Tibial nerve (tissue), 4 donors: ENCODE measurements at regions not wholly inside any gene's neighbourhood (a gene's known extent, or its start where the extent isn't known, plus 50 kb on each side); places are given as distances from the start of the nearest gene placed in this dataset.

Source experiments
- DNase-seq, 2 donors: peaks; one replicate each; pipeline ENCODE4 v3.0.0-alpha.2; 2019; ENCODE audit warnings: low spot score in 2 of 2
- H3K27ac ChIP-seq, 4 donors: fragments of 200-600 bp; sonication (generic) in 3 of 4; one replicate each; pipeline ENCODE4 v1.5.1; 2017 to 2019; ENCODE audit warnings: mild to moderate bottlenecking in 1 of 4
- H3K27me3 ChIP-seq, 2 donors: fragments of 200-600 bp; sonication (generic) in 1 of 2; one replicate each; pipeline versions ENCODE4 v1.5.1 to v1.6.0; 2017 to 2019
- H3K36me3 ChIP-seq, 3 donors: fragments of 200-600 bp; sonication (generic); one replicate each; pipeline ENCODE4 v1.5.1; 2018 to 2019
- H3K4me1 ChIP-seq, 4 donors: fragments of 200-600 bp; sonication (generic) in 3 of 4; one replicate each; pipeline ENCODE4 v1.5.1; 2017 to 2019
- H3K4me3 ChIP-seq, 4 donors: fragments of 200-600 bp; sonication (generic) in 3 of 4; one replicate each; pipeline ENCODE4 v1.5.1; 2017 to 2019; ENCODE audit warnings: mild to moderate bottlenecking in 1 of 4, moderate library complexity in 1 of 4
- H3K9me3 ChIP-seq, 4 donors: fragments of 200-600 bp; sonication (generic) in 3 of 4; one replicate each; pipeline ENCODE4 v1.5.1; 2017 to 2019
- EP300 ChIP-seq, 2 donors: sonication (generic); formaldehyde crosslinking; IDR thresholded peaks; one replicate each; pipeline ENCODE4 v1.6.1; 2017; ENCODE audit warnings: antibody characterized with exemption in 2 of 2, mild to moderate bottlenecking in 1 of 2
- POLR2A ChIP-seq, 2 donors: fragments of 450-650 bp; IDR thresholded peaks; one replicate each; pipeline ENCODE4 v1.6.1; 2017; ENCODE audit warnings: antibody characterized with exemption in 2 of 2, mild to moderate bottlenecking in 2 of 2, moderate library complexity in 2 of 2
- WGBS, 2 donors: methylation state at CpG; one replicate each; pipeline ENCODE4 v1.1.5; 2018; 5-methylcytosine and 5-hydroxymethylcytosine counted together
- TF ChIP-seq, protein P1 (sequence below), 5 experiments: fragments of 200-600 bp in 3 of 5; fragments of 450-650 bp in 2 of 5; sonication (generic) in 3 of 5; IDR thresholded peaks; one replicate each; pipeline ENCODE4 v1.5.1; 2016 to 2019; ENCODE audit warnings: antibody characterized with exemption in 5 of 5, mild to moderate bottlenecking in 3 of 5, moderate library complexity in 2 of 5

DNA sequence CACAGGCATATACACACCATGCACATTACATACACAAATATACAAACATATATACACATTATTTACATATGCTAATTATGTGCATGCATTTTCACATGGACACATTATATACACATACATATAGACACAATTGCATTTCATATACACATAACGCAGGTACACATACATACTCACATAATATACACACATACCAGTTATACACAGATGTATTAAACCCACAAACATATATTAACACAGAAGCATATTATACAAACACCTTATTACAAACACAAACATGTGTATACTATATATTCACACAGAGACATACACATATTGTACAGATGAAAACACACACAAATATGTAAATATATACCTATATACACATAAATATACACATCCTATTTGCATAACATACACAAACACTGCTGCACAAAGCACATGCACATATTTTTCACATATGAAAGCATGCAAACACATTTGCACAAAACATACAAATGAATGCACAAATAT lies 140.2 kb downstream of the VEGFA start:
- WGBS, 2 donors: 91 to 98% methylated on average over 1 of the region's 1 CpG
- no peaks in the 10 kb centered on the region for H3K9me3 ChIP-seq
- H3K36me3 ChIP-seq: no peaks in the 10 kb centered on the region
- no peak overlapping the region for H3K4me3 ChIP-seq
- DNase-seq: no peak
- TF ChIP-seq, protein P1, sequence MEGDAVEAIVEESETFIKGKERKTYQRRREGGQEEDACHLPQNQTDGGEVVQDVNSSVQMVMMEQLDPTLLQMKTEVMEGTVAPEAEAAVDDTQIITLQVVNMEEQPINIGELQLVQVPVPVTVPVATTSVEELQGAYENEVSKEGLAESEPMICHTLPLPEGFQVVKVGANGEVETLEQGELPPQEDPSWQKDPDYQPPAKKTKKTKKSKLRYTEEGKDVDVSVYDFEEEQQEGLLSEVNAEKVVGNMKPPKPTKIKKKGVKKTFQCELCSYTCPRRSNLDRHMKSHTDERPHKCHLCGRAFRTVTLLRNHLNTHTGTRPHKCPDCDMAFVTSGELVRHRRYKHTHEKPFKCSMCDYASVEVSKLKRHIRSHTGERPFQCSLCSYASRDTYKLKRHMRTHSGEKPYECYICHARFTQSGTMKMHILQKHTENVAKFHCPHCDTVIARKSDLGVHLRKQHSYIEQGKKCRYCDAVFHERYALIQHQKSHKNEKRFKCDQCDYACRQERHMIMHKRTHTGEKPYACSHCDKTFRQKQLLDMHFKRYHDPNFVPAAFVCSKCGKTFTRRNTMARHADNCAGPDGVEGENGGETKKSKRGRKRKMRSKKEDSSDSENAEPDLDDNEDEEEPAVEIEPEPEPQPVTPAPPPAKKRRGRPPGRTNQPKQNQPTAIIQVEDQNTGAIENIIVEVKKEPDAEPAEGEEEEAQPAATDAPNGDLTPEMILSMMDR (IDR thresholded peaks at IDR 0.05): no peak
- TF ChIP-seq POLR2A (IDR thresholded peaks at IDR 0.05) (no peak), EP300 (IDR thresholded peaks at IDR 0.05) (no peak)
- H3K4me1 ChIP-seq: no peaks in the 10 kb centered on the region
- H3K27ac ChIP-seq: no peak overlapping the region
- no peaks in the 10 kb centered on the region for H3K27me3 ChIP-seq

DNA sequence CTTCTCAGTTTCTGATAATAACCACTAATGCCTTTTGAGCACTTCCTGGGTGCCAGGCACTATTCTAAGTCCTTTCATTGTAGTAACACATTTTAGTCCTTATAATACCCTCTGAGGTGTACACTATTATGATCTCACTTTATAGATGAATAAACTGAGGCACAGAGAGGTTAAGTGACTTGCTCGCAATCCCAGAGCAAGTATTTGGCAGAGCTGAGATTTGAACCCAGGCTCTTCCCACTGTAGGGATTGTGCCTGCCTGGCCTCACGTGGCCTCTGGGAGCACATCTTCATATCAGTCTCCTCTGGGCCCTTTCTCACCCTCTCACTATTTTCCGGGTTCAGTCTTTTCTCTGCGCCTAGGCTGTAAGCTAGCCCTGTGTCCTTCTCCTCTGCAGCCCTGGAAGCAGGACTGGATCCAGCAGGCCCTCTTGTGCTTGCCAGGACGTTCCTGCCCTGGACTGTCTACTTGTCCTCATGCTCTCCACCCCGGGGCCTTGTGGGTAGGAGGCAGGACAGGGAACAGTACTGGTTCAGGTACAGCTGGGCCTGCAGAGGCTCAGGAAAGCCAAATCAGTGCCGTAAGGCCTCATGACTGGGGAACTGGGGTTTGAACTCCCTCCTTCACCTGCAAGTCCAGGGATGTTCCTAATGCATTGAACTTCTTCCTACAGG lies 139.6 kb downstream of the VEGFA start:
- H3K27ac ChIP-seq: no peak overlapping the region
- H3K4me3 ChIP-seq: no peak overlapping the region
- peaks cover 0 to 1% (median 0%) of the 10 kb centered on the region in 4 donors for H3K4me1 ChIP-seq
- TF ChIP-seq, protein P1 (IDR thresholded peaks at IDR 0.05): no peak
- H3K27me3 ChIP-seq: no peaks in the 10 kb centered on the region
- WGBS, 2 donors: 83 to 94% methylated on average over 4 to 7 of the region's 7 CpGs
- no peaks in the 10 kb centered on the region for H3K9me3 ChIP-seq
- DNase-seq: no peak
- H3K36me3 ChIP-seq: no peaks in the 10 kb centered on the region

DNA sequence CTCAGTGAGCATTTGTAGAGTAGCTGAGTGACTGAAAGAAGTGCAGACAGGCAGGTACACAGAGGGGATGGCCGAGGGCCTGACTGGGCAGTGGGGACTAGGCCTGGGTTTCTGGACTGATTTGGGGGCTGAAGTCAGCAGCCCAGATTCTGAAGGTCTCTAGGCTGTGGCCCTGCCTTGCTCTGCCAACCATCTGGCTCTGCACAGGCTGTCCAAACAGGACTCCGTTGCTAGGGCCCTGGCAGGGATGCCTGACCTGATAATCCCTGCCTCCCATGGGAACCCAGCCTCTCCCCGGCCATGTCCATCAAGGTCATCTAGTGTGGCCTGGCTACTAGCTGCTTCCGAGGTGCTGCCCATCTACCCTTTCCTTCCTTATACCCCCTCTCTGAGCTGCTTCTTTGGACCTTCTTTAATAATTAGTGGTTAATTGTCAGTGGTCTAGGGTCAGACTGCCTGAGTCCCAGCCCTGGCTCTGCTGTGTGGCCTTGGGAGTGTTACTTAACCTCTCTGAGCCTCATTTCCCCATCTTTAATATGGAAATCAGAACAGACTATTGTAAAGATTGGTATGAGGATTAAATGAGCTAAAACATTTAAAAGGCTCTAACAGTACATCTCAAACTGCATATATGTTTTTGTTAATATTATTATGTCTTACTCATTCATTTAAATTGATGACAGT lies 137.9 kb downstream of the VEGFA start:
- H3K27ac ChIP-seq: no peak overlapping the region
- no peaks in the 10 kb centered on the region for H3K27me3 ChIP-seq
- TF ChIP-seq EP300 (IDR thresholded peaks at IDR 0.05): no peak
- TF ChIP-seq POLR2A (IDR thresholded peaks at IDR 0.05): no peak
- TF ChIP-seq, protein P1 (IDR thresholded peaks at IDR 0.05): no peak
- H3K36me3 ChIP-seq: no peaks in the 10 kb centered on the region
- no peak overlapping the region for H3K4me3 ChIP-seq
- H3K9me3 ChIP-seq: no peaks in the 10 kb centered on the region
- H3K4me1 ChIP-seq: peaks cover 0 to 4% (median 0%) of the 10 kb centered on the region in 4 donors
- no peak for DNase-seq
- 66 to 91% methylated on average over 4 of the region's 4 CpGs for WGBS, 2 donors

DNA sequence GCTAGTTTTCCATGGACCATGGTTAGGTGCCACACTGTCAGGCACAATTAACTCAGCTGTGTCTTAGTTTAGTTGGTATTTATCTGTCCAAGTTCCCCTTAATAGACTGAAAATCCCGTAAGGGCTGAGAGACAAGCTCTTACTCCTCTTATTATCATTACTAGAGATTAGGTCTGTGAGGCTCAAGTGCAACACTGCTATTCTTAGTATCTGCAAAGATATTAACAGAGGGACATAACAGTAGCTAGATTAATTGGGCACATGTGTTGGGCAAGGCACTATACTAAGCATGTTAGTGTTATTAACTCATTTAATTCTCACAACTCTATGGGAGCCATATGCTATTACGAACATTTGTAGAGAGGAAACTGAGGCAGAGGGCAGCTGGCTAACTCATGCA lies 137.3 kb downstream of the VEGFA start:
- Histone ChIP-seq H3K27ac (no peak overlapping the region), H3K4me3 (no peak overlapping the region), H3K4me1 (peaks cover 0 to 4% (median 0%) of the 10 kb centered on the region in 4 donors), H3K9me3 (no peaks in the 10 kb centered on the region), H3K27me3 (no peaks in the 10 kb centered on the region), H3K36me3 (no peaks in the 10 kb centered on the region)
- WGBS, 2 donors: 93 to 97% methylated on average over 2 of the region's 2 CpGs
- TF ChIP-seq, protein P1 (IDR thresholded peaks at IDR 0.05): no peak
- TF ChIP-seq EP300 (IDR thresholded peaks at IDR 0.05) (no peak), POLR2A (IDR thresholded peaks at IDR 0.05) (no peak)
- DNase-seq: no peak
